SK-N-DZ (cell line): ENCODE measurements at regions not wholly inside any gene's neighbourhood (a gene's known extent, or its start where the extent isn't known, plus 50 kb on each side); places are given as distances from the start of the nearest gene placed in this dataset.
"Not testable (repeated sequence)": the region's sequence is repeated elsewhere in the genome, so short reads cannot be mapped to it uniquely, and the experiment has no call there.

Source experiments
- DNase-seq: peaks from one replicate; pipeline ENCODE4 v3.0.0-alpha.2; 2015; ENCODE audit warnings: low spot score

DNA sequence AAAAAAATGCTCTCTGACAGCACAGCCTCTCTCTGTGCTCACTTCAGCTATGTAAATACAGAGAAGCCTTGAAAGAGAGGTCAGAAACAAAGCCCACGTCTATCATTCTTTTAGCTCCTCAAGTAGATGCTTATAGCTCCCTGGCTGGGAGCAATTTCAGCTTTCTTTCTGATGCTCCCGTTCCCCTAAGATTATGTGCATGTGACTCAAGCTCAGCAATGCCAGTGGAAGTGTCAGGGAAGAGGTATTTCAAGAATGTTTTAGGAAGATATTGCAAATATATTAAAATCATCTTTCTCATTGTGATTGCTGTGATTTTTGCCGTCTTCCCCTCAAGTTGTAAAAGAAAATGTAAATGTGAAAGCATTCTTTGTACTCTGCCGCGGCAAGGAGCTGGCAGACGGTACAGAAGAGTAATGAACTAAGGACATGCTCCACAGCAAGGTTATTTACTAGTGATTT lies 1353.7 kb upstream of the ACO1 start:
- DNase-seq: no peak

DNA sequence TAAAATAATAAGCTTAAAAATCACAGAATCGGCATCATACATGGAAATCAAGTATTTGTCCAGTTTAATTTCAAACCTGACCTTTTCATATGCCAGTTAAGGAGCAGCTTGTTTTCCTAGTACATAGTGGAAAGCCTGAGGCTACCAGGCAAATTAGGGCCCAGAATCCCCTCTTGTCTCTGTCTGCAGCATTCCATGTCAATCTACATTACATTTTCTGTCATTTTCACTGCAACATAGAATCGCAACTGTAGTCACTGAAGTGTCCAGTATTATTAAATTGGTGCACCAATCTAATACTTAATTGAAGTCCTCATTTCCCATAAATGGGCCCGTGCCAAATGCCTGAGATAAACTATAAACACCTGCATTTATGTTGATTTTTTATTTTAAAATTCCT lies 1352.2 kb upstream of the ACO1 start:
- no peak for DNase-seq

DNA sequence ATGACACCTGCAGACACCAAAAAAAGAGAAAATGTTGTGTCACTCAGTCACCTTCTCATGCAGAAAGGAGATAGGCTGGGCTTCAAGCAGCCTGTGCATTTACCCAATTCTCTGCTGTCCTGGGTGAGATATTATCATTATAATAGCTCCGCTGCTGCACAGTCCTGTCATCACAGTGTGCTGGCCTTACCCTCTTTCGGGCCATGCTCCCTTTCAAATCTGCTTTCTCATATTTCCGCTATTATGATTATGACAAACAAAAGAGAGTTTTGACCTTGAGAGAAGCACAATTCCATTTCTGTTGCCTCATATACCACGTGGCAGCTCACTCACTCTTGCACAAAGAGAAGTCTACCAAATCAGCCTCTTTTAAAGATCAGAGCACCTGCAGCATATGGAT lies 1350.1 kb upstream of the ACO1 start:
- peak; percentile 81 for DNase-seq

- no peak for DNase-seq
Observed at GRCh38 chr9:31040564-31040963, 1343.9 kb upstream of the ACO1 start.

DNA sequence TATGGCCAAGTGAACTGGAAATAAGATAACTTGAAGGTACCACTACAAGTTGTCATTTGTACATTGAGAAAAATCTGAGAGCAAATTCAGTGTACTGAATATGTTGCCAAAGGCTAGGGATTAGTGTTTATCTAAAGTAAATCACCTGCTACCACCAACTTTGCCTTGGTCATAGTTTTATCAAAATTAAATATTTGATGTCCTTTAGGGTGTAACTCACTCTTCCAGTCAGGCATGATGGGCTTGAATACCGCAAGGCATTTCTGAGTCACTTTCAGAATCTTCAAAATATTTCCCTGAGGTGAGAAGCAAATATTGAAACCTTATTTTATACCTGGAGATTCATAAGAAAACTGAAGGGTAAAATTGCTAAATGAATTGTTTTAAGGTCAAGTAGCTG lies 1338.6 kb upstream of the ACO1 start:
- no peak for DNase-seq

GRCh38 chr9:31061592-31061991 lies 1322.9 kb upstream of the ACO1 start:
- not testable (repeated sequence) for DNase-seq

DNA sequence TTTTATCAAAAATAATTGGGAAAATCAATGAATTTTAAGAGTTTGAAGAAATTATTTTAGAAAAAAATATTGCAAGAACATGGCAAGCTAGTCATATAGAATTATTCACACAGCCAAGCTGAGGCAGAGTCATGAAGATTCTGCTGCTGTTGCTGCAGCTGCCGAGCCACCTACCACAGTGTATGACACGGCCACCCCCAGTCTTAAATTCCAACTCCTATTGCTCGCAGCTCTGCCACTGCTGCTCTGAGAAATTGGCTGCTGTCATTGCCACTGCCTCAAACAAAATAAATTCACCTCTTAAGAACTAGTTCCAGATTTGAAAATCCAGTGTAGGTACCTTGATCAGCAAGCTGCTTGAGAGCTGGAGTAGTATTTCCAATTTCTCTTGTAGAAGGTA lies 1318.8 kb upstream of the ACO1 start:
- no peak for DNase-seq

DNA sequence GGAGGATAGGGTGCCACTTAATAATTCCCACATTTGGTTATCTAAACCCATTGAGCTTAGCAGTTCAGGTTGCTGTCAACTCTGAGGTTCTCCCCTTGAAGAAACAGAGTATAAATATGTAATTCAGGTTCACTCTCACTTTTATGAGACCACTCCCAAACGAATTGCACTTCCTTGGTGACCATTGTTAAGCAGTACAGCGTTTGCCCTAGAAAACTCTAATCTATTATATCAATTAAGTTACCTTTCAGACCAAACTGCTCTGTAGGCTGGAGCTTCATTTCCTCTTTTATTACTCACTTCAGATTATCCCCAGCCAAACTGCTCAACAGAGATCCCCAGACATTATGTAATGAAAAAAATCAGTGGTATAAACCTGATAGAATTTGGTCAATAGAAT lies 1317.0 kb upstream of the ACO1 start:
- no peak for DNase-seq

GRCh38 chr9:31071606-31072286 lies 1312.7 kb upstream of the ACO1 start:
- no peak for DNase-seq

GRCh38 chr9:31078175-31078574 lies 1306.3 kb upstream of the ACO1 start:
- no peak for DNase-seq

DNA sequence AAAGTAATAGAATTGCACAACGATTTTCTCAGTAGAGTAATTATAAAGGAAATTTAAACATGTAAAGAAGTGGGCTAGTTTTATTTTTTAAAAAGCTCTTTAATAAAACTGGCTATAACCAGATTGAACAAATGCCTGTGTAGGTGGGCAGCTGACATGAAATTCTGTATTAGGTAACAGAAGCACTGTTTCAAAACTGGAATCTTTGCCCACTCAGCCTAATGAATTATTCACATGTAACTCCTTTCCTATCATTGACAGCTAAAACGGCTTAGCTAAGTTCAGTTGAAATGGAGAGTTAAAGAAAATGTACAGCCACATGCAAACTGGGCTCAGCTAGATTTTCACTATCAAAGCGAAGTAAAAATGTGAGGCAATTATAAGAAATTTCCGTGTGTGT lies 1300.1 kb upstream of the ACO1 start:
- DNase-seq: no peak

DNA sequence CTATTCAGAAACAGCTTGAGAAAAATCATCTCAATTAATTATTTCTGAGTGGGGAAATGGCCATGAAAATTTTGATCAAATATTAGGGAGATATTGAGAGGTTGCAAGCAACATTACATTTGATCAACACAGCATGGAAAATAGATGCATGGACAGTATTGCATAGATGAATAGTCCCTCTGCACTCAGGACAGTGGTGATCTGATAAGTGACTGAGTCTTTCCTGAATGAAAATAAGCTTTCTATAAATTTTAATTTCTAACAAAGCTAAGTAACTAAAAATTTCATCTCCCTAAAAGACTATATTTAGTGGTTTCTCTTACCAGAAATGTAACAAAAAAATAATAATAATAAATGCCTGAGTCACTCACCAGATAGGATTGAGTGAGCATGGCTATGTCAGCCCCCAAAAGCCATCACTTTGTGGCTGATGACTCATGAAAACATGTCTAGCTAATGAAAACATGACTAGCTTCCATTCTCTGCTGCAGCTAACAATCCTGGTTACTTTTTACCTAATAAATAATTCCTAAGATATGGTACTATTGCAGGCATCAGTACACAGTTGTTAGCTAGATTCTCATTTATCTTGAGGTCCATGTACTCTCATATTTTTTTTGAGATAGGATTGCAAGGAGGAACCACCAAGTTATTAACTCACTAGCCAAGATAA lies 1294.8 kb upstream of the ACO1 start:
- no peak for DNase-seq

- DNase-seq: no peak
Observed at GRCh38 chr9:31100311-31100710, 1284.1 kb upstream of the ACO1 start.

GRCh38 chr9:31103836-31104235 lies 1280.6 kb upstream of the ACO1 start:
- DNase-seq: no peak

DNA sequence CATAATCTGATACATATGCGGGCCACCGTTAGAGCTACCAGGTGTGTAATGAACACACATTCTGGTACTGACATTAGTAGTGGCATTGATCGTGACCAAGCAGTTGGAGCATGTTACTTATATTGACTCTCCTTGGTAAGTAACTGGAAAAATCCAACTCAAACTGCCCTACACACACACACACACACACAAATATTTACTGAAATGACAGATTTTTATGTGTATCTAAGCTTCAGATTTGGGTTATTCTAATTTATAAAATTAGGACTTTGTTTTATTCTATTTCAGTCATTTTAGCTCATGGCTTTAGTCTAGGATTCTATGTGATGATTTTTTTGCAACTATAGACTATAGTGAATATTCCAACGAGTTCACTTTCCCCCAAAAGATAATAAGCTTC lies 1280.2 kb upstream of the ACO1 start:
- no peak for DNase-seq

DNA sequence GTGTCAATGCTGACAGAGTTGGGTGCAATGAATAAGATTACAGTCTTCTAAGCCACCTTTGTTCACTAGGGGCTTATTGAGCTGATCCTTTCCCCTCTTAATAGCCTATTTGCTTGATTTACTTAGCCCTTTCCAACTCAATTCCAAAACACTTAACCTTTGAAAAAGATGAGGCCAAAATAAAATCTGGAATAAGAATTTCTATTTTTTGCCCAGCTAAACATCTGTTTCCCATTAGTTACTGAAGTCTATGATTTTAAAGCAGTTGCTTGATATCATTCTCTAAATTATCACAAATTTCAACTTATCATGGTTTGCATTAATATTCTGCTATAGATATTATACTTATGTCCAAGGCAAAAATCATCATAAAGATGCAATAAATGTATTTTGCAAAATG lies 1272.0 kb upstream of the ACO1 start:
- DNase-seq: no peak

DNA sequence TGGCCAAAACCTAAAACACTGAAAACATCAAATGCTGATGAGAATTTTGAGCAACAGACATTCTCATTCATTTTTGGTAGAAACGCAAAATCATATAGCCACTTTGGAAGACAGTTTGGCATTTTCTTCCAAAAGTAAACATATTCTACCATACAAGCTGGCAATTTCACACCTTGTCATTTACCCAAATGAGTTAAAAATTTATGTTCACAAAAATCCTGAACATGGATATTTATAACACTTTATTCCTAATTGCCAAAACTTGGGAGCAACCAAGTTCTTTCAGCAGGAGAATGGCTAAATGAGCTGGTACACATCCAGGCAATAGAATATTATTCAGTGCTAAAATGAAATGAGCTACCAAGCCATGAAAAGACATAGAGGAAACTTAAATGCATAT lies 1270.1 kb upstream of the ACO1 start:
- DNase-seq: no peak

DNA sequence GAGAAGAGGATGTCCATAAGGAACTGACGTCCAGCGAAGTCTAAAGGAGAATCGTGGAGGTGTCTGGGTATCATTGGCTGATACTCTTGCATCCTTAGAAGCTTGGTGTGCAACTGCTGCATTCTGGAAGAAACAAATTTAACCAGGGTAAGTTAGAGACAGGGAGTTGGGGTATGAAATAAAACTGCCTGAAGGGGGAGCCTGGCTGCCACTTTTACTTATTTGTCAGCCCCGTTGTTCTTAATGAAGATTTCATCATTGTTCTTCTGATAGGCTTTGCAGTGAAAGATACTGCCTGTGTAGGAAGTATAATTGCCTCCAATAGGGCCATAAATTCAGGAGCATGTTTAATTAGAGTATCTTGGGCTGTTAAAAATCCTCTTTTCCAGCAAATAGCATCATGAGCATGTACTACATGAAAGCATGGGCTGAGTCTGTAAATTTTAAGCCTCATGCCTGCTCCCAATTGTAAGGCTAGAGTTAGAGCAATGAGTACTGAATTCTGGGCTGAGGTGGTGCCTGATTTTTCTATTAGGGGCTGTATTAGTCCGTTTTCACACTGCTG lies 1264.5 kb upstream of the ACO1 start:
- DNase-seq: peak; percentile 27

DNA sequence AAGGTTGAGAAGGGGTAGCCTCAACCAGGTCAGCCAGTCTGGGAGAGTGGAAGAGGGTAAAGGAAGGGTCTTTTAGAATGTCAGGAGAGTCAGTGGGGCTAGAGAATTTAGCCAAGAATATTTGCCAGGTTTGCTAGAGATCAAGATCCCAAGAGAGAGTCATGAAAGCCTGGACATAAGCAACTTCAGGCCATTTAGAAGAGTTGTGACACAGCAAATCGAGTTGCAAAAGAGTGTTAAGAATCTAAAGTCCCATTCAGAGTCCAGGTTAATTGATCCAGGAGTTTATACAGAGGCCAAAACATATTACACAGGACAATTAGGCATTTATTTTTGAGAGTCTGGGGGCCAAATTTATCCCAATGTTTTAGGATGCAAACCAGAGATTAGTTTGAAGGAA lies 1260.1 kb upstream of the ACO1 start:
- DNase-seq: no peak

- no peak for DNase-seq
Observed at GRCh38 chr9:31135567-31135966, 1248.9 kb upstream of the ACO1 start.

GRCh38 chr9:31136524-31136923 lies 1247.9 kb upstream of the ACO1 start:
- no peak for DNase-seq

GRCh38 chr9:31137176-31138160 lies 1247.0 kb upstream of the ACO1 start:
- DNase-seq: no peak
